Ishikawa (cell line): ENCODE measurements at regions not wholly inside any gene's neighbourhood (a gene's known extent, or its start where the extent isn't known, plus 50 kb on each side); places are given as distances from the start of the nearest gene placed in this dataset.

Experiments used
- CEBPB ChIP-seq: IDR thresholded peaks from 2 replicates; pipeline ENCODE4 v1.6.1; 2012
- CREB1 ChIP-seq: IDR thresholded peaks from 2 replicates; pipeline ENCODE4 v1.6.1; 2012; ENCODE audit warnings: low read depth
- EGR1 ChIP-seq: IDR thresholded peaks from 2 replicates; pipeline ENCODE4 v1.6.1; 2012
- EP300 ChIP-seq: IDR thresholded peaks from 2 replicates; pipeline ENCODE4 v1.6.1; 2012; ENCODE audit warnings: borderline replicate concordance
- FOXM1 ChIP-seq: IDR thresholded peaks from 2 replicates; pipeline ENCODE4 v1.6.1; 2012; ENCODE audit warnings: low read depth, borderline replicate concordance
- MAX ChIP-seq: IDR thresholded peaks from 2 replicates; pipeline ENCODE4 v1.6.1; 2012
- NFIC ChIP-seq: IDR thresholded peaks from 2 replicates; pipeline ENCODE4 v1.6.1; 2012
- RAD21 ChIP-seq: IDR thresholded peaks from 2 replicates; pipeline ENCODE4 v1.6.1; 2012; ENCODE audit warnings: low read depth
- REST ChIP-seq: IDR thresholded peaks from 2 replicates; pipeline ENCODE4 v1.6.1; 2012; ENCODE audit warnings: low read depth, mild to moderate bottlenecking
- TAF1 ChIP-seq: IDR thresholded peaks from 2 replicates; pipeline ENCODE4 v1.6.1; 2012; ENCODE audit warnings: low read depth, mild to moderate bottlenecking
- TCF12 ChIP-seq: IDR thresholded peaks from 2 replicates; pipeline ENCODE4 v1.6.1; 2012; ENCODE audit warnings: low read depth
- TEAD4 ChIP-seq: IDR thresholded peaks from 2 replicates; pipeline ENCODE4 v1.6.1; 2012
- USF1 ChIP-seq: IDR thresholded peaks from 2 replicates; pipeline ENCODE4 v1.6.1; 2012
- YY1 ChIP-seq: IDR thresholded peaks from 2 replicates; pipeline ENCODE4 v1.6.1; 2012; ENCODE audit warnings: low read depth
- ZBTB7A ChIP-seq: IDR thresholded peaks from 2 replicates; pipeline ENCODE4 v1.6.1; 2012; ENCODE audit warnings: low read depth

- TF ChIP-seq MAX (no peak), FOXM1 (no peak), CREB1 (no peak), YY1 (no peak), EGR1 (no peak), REST (no peak), USF1 (no peak), EP300 (no peak), TCF12 (no peak), TAF1 (no peak), NFIC (no peak), ZBTB7A (no peak), TEAD4 (no peak), CEBPB (no peak)
Observed at GRCh38 chr2:12289120-12289802, 427.5 kb upstream of the TRIB2 start.

- no peak for TF ChIP-seq FOXM1
- TF ChIP-seq TEAD4 = no peak
- TF ChIP-seq NFIC = no peak
- no peak for TF ChIP-seq CEBPB
- no peak for TF ChIP-seq YY1
- TF ChIP-seq EP300 = no peak
- no peak for TF ChIP-seq TAF1
- TF ChIP-seq RAD21 = no peak
- no peak for TF ChIP-seq CREB1
- no peak for TF ChIP-seq EGR1
- TF ChIP-seq USF1 = no peak
- TF ChIP-seq REST = no peak
- no peak for TF ChIP-seq TCF12
- no peak for TF ChIP-seq MAX
- TF ChIP-seq ZBTB7A = no peak
Observed at GRCh38 chr2:12291303-12291702, 425.4 kb upstream of the TRIB2 start.

- no peak for TF ChIP-seq CREB1
Observed at GRCh38 chr2:12293874-12294273, 422.9 kb upstream of the TRIB2 start.

GRCh38 chr2:12295856-12296519 is 420.7 kb upstream of the TRIB2 start:
- TF ChIP-seq REST (no peak), EGR1 (no peak), NFIC (no peak), EP300 (no peak), CREB1 (no peak), USF1 (no peak), TAF1 (no peak), CEBPB (no peak), ZBTB7A (no peak), TCF12 (no peak), MAX (no peak), YY1 (no peak), TEAD4 (no peak), RAD21 (no peak), FOXM1 (no peak)
